C4-2B (cell line): ENCODE measurements at regions not wholly inside any gene's neighbourhood (a gene's known extent, or its start where the extent isn't known, plus 50 kb on each side); places are given as distances from the start of the nearest gene placed in this dataset.

Experiments used
- H3K27ac ChIP-seq: fragments of 450-650 bp; 2 replicates; pipeline ENCODE4 v1.5.1; 2017
- CTCF ChIP-seq: fragments of 450-650 bp; conservative IDR thresholded peaks from 2 replicates; pipeline ENCODE4 v1.5.1; 2017; ENCODE audit warnings: mild to moderate bottlenecking
- ZFX ChIP-seq: fragments of 450-650 bp; IDR thresholded peaks from 2 replicates; pipeline ENCODE4 v1.6.1; 2017

DNA sequence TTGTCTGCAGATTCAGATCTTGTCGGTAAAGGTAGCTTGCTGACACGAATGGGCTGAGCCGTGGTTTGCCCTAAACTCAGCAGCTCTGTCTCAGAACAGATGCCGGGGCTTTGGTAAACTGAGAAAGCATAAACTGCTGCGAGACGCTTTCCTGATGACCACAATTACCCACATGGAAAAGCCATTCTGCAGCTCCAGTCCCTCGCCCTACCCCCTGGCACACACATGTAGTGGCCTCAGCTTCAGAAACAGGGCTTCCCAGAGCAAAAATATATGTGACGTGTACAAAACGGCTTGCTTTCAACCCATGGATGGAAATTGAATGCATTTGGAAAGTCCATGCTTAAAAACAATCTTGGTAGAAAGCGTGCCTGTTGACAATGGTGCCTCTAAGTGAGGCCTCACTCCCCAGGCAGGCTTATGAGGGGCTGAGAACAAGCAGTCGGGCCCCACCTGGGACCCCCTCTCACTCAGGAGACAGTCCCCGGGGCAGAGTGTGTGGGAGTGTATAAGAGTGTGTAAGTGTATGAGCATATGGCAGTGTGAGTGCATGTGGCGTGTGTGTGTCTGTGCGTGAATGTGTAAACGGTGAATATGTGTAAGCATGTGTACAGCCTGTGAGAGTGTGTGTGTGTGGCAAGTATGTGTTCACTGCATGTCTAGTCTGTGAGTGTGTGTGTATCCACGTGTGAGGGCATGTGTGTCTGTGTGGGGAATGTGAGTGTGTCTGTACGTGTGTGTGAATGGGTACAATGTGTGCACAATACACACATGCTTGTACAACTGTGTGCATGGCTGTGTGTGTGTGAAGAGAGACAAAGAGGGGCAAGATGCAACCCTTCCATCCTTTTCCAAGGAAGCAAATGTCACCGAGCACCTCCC lies 88.2 kb upstream of the SMIM23 start:
- no peak overlapping the region for H3K27ac ChIP-seq

GRCh38 chr5:171700318-171700912 lies 85.2 kb upstream of the SMIM23 start:
- no peak overlapping the region for H3K27ac ChIP-seq
- TF ChIP-seq ZFX (no peak), CTCF (no peak)

More for the DNA sequence above, 88.2 kb upstream of the SMIM23 start:
- no peak for TF ChIP-seq ZFX
- TF ChIP-seq CTCF: no peak

GRCh38 chr5:171701100-171701541 lies 84.5 kb upstream of the SMIM23 start:
- no peak for TF ChIP-seq ZFX
- TF ChIP-seq CTCF: no peak
- no peak overlapping the region for H3K27ac ChIP-seq

- TF ChIP-seq ZFX (no peak), CTCF (no peak)
- H3K27ac ChIP-seq: no peak overlapping the region
These were observed 83.4 kb upstream of the SMIM23 start for GRCh38 chr5:171702135-171702770.

DNA sequence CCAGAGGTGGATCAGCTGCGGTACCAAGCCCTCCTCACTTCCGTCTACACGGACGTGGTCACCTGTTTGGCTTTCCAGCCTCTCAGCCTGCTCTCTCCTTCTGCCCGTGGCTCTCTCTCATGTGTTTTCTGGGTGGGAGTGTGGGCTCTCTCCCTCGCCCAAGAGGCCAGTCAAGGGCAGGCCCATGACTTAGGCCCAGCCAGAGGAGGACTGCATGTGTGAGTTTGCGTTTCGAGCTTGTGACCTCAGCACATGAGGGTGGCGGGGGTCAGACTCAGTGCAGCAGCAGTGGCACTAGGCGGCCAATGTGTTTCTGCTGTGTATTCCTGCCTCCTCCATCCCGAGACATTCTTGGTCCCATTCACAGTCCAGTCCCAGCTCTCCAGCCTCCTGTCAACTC lies 82.5 kb upstream of the SMIM23 start:
- TF ChIP-seq CTCF (no peak), ZFX (no peak)

GRCh38 chr5:171705036-171705435 lies 80.6 kb upstream of the SMIM23 start:
- TF ChIP-seq CTCF (no peak), ZFX (no peak)
- H3K27ac ChIP-seq: no peak overlapping the region

More for the DNA sequence above, 82.5 kb upstream of the SMIM23 start:
- H3K27ac ChIP-seq: no peak overlapping the region
